ENCODE measurements at regions not wholly inside any gene's neighbourhood (a gene's known extent, or its start where the extent isn't known, plus 50 kb on each side); places are given as distances from the start of the nearest gene placed in this dataset.

DNA sequence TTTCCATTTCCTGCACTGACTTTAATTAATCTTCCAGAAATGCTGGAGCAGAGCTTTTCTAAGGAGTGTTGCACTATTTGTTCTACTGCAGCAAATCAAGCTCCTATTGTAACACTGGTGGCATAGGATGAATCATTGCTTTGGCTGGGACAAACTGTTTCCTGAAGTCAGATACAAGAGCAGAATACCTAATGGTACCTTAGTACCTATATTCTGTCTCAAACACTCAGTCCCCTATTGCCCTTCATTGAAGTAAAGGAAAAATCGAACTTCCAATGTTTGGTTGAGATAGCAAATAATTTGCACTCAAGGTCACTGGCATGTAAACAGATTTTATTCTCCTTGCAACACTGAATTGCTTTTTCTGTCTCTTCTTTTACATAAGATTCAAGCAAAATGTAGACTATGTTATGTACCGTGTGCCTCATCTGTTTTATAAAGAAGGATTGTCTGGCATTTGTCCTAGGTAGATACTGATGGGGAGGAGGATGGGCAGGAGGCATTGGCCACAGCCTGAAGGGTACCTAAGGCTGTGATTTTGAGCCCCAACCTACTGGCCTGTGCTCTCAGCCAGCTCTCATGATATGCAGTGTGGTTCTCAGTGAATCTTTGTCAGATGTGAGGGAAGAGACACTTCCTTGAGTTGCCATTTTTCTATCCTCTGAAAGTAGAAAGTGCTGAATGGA is 141.6 kb downstream of the AASDH start:
- intact Hi-C loops (cut with micrococcal nuclease), result no loop called here
- no peaks in the 10 kb centered on the region for H3K27me3 Mint-ChIP-seq (ENCODE audit: low read depth in 3 of 3)
- H3K4me3 Mint-ChIP-seq, result no peak overlapping the region
- Histone ChIP-seq H3K9me3 (replicated peaks in 1 of 2; ENCODE audit: control insufficient read depth in 1 of 2, insufficient read depth in 1 of 2, low read length in 2 of 2) (no peaks in the 10 kb centered on the region), H3K9ac (ENCODE audit: insufficient read depth, low read length, poor library complexity, severe bottlenecking) (no peak overlapping the region), H2AFZ (ENCODE audit: insufficient read depth, low read depth, low read length, poor library complexity, severe bottlenecking) (no peak overlapping the region), H3K4me2 (replicated peaks; ENCODE audit: extremely low read depth, low read length, poor library complexity, severe bottlenecking) (no peak overlapping the region), H3K4me1 (ENCODE audit: control insufficient read depth in 1 of 2, insufficient read depth in 2 of 2, low read length in 2 of 2) (no peaks in the 10 kb centered on the region), H4K20me1 (ENCODE audit: insufficient read depth, low read length) (no peaks in the 10 kb centered on the region), H3K27me3 (ENCODE audit: control insufficient read depth in 2 of 2, insufficient read depth in 2 of 2, low read length in 2 of 2) (no peaks in the 10 kb centered on the region), H3K36me3 (replicated peaks in 1 of 2; ENCODE audit: control insufficient read depth in 1 of 2, insufficient read depth in 2 of 2, low read length in 2 of 2) (no peaks in the 10 kb centered on the region), H3K4me3 (replicated peaks in 1 of 3; ENCODE audit: low read depth in 2 of 3, low read length in 3 of 3) (no peak overlapping the region), H3K79me2 (ENCODE audit: insufficient read depth, low read length) (no peaks in the 10 kb centered on the region), H3K27ac (ENCODE audit: low read depth in 1 of 2, low read length in 2 of 2) (no peak overlapping the region)
- WGBS (ENCODE audit: insufficient coverage), result 100% methylated on average over 1 of the region's 2 CpGs
- no peak for TF ChIP-seq CTCF (IDR thresholded peaks at IDR 0.05)
- no peaks in the 10 kb centered on the region for H3K4me1 Mint-ChIP-seq
- no peak overlapping the region for H3K27ac Mint-ChIP-seq
- DNase-seq, result no peak
- peaks cover 0 to 3% (median 0%) of the 10 kb centered on the region in 7 donors for H3K9me3 Mint-ChIP-seq
- no peaks in the 10 kb centered on the region for H3K36me3 Mint-ChIP-seq

DNA sequence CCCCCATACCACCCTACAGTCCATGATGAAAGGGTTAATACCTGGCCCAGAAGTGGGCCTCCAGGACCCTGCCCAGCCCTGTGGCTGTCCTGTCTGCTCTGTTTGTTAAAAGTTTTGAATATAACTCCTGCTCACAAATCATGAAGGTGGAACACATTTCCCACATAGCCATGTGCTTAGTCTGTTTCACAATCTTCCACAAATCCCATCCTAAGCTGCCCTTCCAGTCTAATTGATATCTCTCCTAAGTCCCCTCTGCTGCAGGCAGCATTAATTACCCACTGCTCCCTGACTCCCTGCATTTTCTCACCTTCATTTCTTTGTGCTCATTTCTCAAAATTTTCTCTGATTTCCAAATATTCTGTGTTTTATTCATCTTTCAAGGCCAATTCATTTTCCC is 142.6 kb downstream of the AASDH start:
- H3K27me3 Mint-ChIP-seq (ENCODE audit: low read depth in 3 of 3), result no peaks in the 10 kb centered on the region
- Histone ChIP-seq H3K27ac (ENCODE audit: low read depth in 1 of 2, low read length in 2 of 2) (no peak overlapping the region), H3K79me2 (ENCODE audit: insufficient read depth, low read length) (no peaks in the 10 kb centered on the region), H3K27me3 (ENCODE audit: control insufficient read depth in 2 of 2, insufficient read depth in 2 of 2, low read length in 2 of 2) (no peaks in the 10 kb centered on the region), H3K4me2 (replicated peaks; ENCODE audit: extremely low read depth, low read length, poor library complexity, severe bottlenecking) (no peak overlapping the region), H3K4me1 (ENCODE audit: control insufficient read depth in 1 of 2, insufficient read depth in 2 of 2, low read length in 2 of 2) (no peaks in the 10 kb centered on the region), H3K4me3 (replicated peaks in 1 of 3; ENCODE audit: low read depth in 2 of 3, low read length in 3 of 3) (no peak overlapping the region), H2AFZ (ENCODE audit: insufficient read depth, low read depth, low read length, poor library complexity, severe bottlenecking) (no peak overlapping the region), H3K36me3 (replicated peaks in 1 of 2; ENCODE audit: control insufficient read depth in 1 of 2, insufficient read depth in 2 of 2, low read length in 2 of 2) (no peaks in the 10 kb centered on the region), H3K9me3 (replicated peaks in 1 of 2; ENCODE audit: control insufficient read depth in 1 of 2, insufficient read depth in 1 of 2, low read length in 2 of 2) (no peaks in the 10 kb centered on the region), H4K20me1 (ENCODE audit: insufficient read depth, low read length) (no peaks in the 10 kb centered on the region), H3K9ac (ENCODE audit: insufficient read depth, low read length, poor library complexity, severe bottlenecking) (no peak overlapping the region)
- H3K27ac Mint-ChIP-seq, result no peak overlapping the region
- intact Hi-C loops (cut with micrococcal nuclease), result no loop called here
- no peak overlapping the region for H3K4me3 Mint-ChIP-seq
- H3K9me3 Mint-ChIP-seq, result peaks cover 0 to 3% (median 0%) of the 10 kb centered on the region in 7 donors
- DNase-seq, result no peak
- H3K36me3 Mint-ChIP-seq, result no peaks in the 10 kb centered on the region
- TF ChIP-seq CTCF (IDR thresholded peaks at IDR 0.05), result no peak
- H3K4me1 Mint-ChIP-seq, result no peaks in the 10 kb centered on the region
